ENCODE measurements at regions not wholly inside any gene's neighbourhood (a gene's known extent, or its start where the extent isn't known, plus 50 kb on each side); places are given as distances from the start of the nearest gene placed in this dataset.

DNA sequence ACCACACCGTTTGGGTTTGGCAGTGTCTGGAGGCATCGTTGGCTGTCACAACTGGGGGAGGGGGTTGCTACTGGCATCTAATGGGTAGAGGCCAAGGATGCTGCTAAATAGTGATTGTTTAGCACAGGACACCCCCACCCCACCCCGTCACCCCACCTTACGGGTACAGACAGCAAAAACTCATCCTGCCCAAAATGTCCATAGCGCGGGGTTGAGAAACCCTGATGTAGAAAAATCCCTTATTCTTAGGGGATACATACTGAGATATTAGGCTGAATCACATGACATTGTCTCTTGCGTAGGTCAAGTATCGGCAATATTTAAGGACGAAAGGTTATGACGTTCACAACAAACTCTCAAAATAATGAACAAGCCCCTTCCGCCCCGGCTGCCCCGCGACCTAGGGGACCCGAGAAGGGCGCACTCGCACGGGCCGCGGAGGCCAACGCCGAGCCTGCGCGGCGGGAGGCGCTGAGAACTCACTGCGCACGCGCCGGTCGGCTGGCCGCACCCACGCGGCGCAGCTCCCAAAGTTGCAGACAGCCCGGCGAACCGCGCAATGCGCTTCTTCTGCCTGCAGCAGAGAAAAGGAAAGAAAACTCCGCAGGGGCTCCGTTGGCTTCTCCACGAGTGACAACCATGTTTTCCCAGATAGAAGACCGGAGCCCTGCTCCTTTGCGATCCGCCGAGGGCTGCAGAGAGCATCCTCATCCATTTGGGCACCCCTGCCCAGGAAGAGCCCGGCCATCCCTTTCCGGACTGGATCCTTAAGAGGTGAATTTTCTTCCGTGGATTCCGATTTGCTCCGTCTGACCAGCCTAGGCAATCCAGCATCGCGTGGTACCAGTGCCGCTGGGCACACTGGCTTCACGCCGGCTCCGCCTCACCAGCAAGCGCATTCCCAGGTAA, 136.8 kb upstream of the CCDC54 start:
- peak overlapping the region; percentile 98 for H2AFZ ChIP-seq
- TF ChIP-seq ZNF114 (CRISPR knock-in tag; IDR thresholded peaks at IDR 0.05) (no peak), POLR2AphosphoS5 (IDR thresholded peaks at IDR 0.05; ENCODE audit: low read depth) (peak; percentile 55; the same call in 1 of the 2 replicates), STAT1 (IDR thresholded peaks at IDR 0.05; ENCODE audit: unreplicated experiment) (no peak), EZH2 (IDR thresholded peaks at IDR 0.05; ENCODE audit: low read depth, unreplicated experiment) (no peak)
- TF ChIP-seq, protein P1, sequence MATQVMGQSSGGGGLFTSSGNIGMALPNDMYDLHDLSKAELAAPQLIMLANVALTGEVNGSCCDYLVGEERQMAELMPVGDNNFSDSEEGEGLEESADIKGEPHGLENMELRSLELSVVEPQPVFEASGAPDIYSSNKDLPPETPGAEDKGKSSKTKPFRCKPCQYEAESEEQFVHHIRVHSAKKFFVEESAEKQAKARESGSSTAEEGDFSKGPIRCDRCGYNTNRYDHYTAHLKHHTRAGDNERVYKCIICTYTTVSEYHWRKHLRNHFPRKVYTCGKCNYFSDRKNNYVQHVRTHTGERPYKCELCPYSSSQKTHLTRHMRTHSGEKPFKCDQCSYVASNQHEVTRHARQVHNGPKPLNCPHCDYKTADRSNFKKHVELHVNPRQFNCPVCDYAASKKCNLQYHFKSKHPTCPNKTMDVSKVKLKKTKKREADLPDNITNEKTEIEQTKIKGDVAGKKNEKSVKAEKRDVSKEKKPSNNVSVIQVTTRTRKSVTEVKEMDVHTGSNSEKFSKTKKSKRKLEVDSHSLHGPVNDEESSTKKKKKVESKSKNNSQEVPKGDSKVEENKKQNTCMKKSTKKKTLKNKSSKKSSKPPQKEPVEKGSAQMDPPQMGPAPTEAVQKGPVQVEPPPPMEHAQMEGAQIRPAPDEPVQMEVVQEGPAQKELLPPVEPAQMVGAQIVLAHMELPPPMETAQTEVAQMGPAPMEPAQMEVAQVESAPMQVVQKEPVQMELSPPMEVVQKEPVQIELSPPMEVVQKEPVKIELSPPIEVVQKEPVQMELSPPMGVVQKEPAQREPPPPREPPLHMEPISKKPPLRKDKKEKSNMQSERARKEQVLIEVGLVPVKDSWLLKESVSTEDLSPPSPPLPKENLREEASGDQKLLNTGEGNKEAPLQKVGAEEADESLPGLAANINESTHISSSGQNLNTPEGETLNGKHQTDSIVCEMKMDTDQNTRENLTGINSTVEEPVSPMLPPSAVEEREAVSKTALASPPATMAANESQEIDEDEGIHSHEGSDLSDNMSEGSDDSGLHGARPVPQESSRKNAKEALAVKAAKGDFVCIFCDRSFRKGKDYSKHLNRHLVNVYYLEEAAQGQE (IDR thresholded peaks at IDR 0.05; ENCODE audit: unreplicated experiment) = no peak
- TF ChIP-seq, protein P2, sequence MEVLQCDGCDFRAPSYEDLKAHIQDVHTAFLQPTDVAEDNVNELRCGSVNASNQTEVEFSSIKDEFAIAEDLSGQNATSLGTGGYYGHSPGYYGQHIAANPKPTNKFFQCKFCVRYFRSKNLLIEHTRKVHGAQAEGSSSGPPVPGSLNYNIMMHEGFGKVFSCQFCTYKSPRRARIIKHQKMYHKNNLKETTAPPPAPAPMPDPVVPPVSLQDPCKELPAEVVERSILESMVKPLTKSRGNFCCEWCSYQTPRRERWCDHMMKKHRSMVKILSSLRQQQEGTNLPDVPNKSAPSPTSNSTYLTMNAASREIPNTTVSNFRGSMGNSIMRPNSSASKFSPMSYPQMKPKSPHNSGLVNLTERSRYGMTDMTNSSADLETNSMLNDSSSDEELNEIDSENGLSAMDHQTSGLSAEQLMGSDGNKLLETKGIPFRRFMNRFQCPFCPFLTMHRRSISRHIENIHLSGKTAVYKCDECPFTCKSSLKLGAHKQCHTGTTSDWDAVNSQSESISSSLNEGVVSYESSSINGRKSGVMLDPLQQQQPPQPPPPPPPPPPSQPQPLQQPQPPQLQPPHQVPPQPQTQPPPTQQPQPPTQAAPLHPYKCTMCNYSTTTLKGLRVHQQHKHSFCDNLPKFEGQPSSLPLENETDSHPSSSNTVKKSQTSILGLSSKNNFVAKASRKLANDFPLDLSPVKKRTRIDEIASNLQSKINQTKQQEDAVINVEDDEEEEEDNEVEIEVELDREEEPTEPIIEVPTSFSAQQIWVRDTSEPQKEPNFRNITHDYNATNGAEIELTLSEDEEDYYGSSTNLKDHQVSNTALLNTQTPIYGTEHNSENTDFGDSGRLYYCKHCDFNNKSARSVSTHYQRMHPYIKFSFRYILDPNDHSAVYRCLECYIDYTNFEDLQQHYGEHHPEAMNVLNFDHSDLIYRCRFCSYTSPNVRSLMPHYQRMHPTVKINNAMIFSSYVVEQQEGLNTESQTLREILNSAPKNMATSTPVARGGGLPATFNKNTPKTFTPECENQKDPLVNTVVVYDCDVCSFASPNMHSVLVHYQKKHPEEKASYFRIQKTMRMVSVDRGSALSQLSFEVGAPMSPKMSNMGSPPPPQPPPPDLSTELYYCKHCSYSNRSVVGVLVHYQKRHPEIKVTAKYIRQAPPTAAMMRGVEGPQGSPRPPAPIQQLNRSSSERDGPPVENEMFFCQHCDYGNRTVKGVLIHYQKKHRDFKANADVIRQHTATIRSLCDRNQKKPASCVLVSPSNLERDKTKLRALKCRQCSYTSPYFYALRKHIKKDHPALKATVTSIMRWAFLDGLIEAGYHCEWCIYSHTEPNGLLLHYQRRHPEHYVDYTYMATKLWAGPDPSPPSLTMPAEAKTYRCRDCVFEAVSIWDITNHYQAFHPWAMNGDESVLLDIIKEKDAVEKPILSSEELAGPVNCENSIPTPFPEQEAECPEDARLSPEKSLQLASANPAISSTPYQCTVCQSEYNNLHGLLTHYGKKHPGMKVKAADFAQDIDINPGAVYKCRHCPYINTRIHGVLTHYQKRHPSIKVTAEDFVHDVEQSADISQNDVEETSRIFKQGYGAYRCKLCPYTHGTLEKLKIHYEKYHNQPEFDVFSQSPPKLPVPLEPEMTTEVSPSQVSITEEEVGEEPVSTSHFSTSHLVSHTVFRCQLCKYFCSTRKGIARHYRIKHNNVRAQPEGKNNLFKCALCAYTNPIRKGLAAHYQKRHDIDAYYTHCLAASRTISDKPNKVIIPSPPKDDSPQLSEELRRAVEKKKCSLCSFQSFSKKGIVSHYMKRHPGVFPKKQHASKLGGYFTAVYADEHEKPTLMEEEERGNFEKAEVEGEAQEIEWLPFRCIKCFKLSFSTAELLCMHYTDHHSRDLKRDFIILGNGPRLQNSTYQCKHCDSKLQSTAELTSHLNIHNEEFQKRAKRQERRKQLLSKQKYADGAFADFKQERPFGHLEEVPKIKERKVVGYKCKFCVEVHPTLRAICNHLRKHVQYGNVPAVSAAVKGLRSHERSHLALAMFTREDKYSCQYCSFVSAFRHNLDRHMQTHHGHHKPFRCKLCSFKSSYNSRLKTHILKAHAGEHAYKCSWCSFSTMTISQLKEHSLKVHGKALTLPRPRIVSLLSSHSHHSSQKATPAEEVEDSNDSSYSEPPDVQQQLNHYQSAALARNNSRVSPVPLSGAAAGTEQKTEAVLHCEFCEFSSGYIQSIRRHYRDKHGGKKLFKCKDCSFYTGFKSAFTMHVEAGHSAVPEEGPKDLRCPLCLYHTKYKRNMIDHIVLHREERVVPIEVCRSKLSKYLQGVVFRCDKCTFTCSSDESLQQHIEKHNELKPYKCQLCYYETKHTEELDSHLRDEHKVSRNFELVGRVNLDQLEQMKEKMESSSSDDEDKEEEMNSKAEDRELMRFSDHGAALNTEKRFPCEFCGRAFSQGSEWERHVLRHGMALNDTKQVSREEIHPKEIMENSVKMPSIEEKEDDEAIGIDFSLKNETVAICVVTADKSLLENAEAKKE (CRISPR knock-in tag; IDR thresholded peaks at IDR 0.05) = no peak
- no peaks in the 10 kb centered on the region for H3K9me2 ChIP-seq (ENCODE audit: insufficient read depth)
- no peaks in the 10 kb centered on the region for H3K36me3 ChIP-seq (ENCODE audit: insufficient read depth)
- Mint-ChIP-seq H3K9me3 (no peaks in the 10 kb centered on the region), H3K27me3 (ENCODE audit: insufficient read depth, low read depth, poor library complexity) (peaks cover 7% of the 10 kb centered on the region), H3K27ac (no peak overlapping the region), H3K36me3 (ENCODE audit: low read depth) (no peaks in the 10 kb centered on the region), H3K4me1 (peaks cover 8% of the 10 kb centered on the region), H3K4me3 (peak overlapping the region; percentile 91)
- H4K20me1 ChIP-seq (replicated peaks; ENCODE audit: insufficient read depth) = no peaks in the 10 kb centered on the region
- H3F3A ChIP-seq (replicated peaks; ENCODE audit: low read depth) = no peaks in the 10 kb centered on the region
- no peak overlapping the region for H3K27ac ChIP-seq (ENCODE audit: low read depth)
- peak overlapping the region; percentile 80 for H3K4me3 ChIP-seq
- H3K79me2 ChIP-seq (replicated peaks; ENCODE audit: insufficient read depth) = no peaks in the 10 kb centered on the region
- ATAC-seq (peak; percentile 95), DNase-seq (ENCODE audit: low spot score) (peak; percentile 71)
- peaks cover 21% of the 10 kb centered on the region for H3K27me3 ChIP-seq (ENCODE audit: insufficient read depth)
- H3K4me2 ChIP-seq = peak overlapping the region; percentile 94
- no peaks in the 10 kb centered on the region; the same call in 1 of the 2 replicates for H3K4me1 ChIP-seq (ENCODE audit: insufficient read depth)

Measured in GM23338 (cell line).